ENCODE measurements at regions not wholly inside any gene's neighbourhood (a gene's known extent, or its start where the extent isn't known, plus 50 kb on each side); places are given as distances from the start of the nearest gene placed in this dataset.

GRCh38 chr6:169972101-169972651 lies 220.8 kb downstream of the ERMARD start:
- TF ChIP-seq CTCF (IDR thresholded peaks at IDR 0.05) (no peak), POLR2A (IDR thresholded peaks at IDR 0.05) (no peak), EP300 (IDR thresholded peaks at IDR 0.05) (no peak)
